Retinal pigment epithelial cell (primary cell): ENCODE measurements at regions not wholly inside any gene's neighbourhood (a gene's known extent, or its start where the extent isn't known, plus 50 kb on each side); places are given as distances from the start of the nearest gene placed in this dataset.

ENCODE experiments used
- DNase-seq: peaks from one replicate; pipeline ENCODE4 v3.0.0-alpha.2; 2010; ENCODE audit warnings: low read depth
- H3K4me3 ChIP-seq: 2 replicates; pipeline ENCODE4 v1.5.1; 2011; ENCODE audit warnings: mild to moderate bottlenecking, low read length, control low read depth, moderate library complexity
- TF ChIP-seq, protein P1 (sequence below): conservative IDR thresholded peaks from 2 replicates; pipeline ENCODE4 v1.5.1; 2011; ENCODE audit warnings: low read depth, low read length, control low read depth, inconsistent platforms

DNA sequence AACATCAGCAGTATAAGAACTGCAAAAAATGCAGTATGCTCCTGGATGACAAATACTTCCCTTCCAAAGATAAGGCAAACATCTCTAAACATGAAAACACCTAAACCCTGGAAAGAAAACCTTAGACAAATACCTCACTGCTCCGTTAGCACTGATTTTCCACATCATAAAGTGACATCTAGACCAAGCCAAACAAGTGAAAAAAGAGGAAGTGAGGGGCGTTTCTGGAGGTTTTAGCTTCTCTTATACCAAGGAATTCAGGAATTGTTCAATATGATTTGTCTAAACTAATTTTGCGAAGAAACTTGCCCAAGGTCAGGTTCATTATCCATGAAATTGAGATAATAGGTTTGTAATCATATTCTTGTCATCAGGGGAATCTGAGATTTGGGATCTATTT is 279.7 kb downstream of the ADRA2A start:
- H3K4me3 ChIP-seq = no peak overlapping the region
- no peak for DNase-seq
- TF ChIP-seq, protein P1, sequence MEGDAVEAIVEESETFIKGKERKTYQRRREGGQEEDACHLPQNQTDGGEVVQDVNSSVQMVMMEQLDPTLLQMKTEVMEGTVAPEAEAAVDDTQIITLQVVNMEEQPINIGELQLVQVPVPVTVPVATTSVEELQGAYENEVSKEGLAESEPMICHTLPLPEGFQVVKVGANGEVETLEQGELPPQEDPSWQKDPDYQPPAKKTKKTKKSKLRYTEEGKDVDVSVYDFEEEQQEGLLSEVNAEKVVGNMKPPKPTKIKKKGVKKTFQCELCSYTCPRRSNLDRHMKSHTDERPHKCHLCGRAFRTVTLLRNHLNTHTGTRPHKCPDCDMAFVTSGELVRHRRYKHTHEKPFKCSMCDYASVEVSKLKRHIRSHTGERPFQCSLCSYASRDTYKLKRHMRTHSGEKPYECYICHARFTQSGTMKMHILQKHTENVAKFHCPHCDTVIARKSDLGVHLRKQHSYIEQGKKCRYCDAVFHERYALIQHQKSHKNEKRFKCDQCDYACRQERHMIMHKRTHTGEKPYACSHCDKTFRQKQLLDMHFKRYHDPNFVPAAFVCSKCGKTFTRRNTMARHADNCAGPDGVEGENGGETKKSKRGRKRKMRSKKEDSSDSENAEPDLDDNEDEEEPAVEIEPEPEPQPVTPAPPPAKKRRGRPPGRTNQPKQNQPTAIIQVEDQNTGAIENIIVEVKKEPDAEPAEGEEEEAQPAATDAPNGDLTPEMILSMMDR = no peak

DNA sequence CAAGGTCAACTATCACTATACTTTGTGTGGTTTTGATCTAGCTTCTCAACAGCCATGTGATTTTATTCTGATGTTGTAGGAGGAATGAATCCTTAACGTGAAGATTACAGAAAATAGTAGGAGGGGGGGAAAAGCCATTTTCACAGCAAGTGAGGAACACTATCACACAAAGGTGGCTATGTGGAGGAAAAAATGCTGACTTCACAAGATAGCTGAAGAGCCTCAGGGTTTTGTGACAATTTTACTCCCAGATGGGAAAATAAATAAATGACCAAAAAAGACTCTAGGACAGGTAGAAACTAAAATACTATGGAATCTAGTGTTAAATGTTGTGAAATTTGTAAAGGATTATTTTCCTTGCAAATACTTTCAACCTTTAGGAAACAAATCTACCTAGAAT is 281.0 kb downstream of the ADRA2A start:
- no peak for DNase-seq
- no peak overlapping the region for H3K4me3 ChIP-seq
- TF ChIP-seq, protein P1 = no peak

DNA sequence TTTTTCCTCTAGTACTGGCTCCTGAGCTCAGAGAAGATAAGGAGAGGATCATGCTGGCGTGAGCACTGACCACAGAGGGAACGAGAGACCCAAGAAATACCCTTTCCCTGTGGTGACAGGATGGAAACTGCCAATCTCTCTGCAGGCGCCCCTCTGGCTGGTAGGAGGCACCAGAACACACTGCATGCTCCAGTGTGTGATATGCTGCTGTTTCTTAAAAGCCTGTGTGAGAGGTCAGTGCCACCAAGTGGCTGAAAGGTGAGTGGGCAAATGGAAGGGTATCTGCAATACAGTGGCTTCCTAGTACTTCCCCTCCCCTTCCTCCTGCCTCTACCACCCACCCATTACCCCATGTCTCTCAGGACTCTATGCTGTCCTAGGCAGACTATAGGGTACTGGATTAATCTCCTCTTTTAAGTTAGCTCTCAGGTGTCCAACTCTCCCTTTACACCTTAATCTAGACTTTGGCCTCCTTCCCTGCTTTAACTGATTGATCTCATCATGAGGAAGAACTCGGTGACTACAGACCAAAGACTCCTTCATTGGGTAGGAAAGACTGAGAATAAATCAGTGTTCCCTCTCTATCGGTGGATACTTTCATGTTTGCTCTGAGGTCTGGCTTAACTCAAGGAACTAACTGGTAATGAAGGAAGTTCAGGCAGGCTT is 283.6 kb downstream of the ADRA2A start:
- DNase-seq = peak; percentile 6
- H3K4me3 ChIP-seq = no peak overlapping the region
- TF ChIP-seq, protein P1 = peak; percentile 50

DNA sequence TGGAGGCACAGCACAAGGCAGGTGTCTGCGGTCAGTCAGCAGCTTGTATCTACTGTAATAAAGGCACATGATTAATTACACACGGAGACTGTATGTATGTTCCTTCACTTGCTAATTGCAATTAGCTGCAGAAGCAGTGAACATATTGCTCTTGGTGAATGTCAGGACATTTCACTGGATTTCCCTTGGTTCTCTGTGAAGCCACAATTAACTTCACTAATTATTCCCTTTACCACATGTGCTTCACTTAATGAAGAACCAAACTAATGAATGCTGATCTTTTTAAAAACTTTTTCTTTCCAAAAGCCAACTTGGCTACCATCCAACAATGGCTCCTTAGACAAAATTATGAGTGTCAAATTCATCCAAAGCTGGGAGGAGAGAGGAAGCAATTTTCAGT is 290.7 kb downstream of the ADRA2A start:
- no peak overlapping the region for H3K4me3 ChIP-seq
- TF ChIP-seq, protein P1 = no peak
- DNase-seq = no peak

DNA sequence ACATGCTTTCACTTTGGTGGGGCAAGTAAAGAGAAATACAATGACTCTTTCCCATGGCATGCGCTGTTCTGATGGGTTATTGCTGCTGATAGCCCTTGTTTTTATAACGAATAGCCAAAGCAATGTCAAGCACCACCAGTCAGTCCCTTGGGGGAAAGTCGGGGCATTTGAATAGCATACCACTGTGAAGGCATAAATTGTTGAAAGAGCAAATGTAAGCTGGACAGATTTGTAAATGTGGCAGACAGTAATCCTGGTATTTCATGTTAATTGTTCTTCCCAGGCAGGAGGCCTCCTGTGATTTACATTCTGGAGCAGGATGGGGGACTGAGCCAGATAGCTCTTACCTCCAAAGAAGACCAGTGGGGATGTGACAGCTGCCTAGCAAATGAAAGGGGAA is 293.3 kb downstream of the ADRA2A start:
- TF ChIP-seq, protein P1 = no peak
- no peak overlapping the region for H3K4me3 ChIP-seq
- no peak for DNase-seq

DNA sequence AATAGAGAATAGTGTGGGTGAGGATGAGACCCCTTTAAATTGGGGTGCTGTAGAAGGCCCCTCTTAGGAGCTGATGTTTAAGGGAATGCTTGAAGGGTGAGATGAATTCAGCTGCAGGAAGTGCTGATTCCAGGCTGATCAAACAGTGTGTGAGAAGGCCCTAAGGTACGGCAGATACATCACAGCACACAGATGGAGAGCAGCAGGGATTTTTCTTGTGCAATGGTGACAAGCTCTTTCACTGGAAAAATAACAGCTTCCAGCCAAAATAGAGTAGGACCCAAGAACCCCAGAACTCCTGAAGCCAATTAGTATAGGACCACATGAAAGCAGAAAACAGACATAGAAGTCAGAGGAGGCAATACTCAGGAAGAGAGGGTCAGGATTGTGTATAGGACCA is 296.9 kb downstream of the ADRA2A start:
- TF ChIP-seq, protein P1 = no peak
- no peak overlapping the region for H3K4me3 ChIP-seq
- DNase-seq = no peak

DNA sequence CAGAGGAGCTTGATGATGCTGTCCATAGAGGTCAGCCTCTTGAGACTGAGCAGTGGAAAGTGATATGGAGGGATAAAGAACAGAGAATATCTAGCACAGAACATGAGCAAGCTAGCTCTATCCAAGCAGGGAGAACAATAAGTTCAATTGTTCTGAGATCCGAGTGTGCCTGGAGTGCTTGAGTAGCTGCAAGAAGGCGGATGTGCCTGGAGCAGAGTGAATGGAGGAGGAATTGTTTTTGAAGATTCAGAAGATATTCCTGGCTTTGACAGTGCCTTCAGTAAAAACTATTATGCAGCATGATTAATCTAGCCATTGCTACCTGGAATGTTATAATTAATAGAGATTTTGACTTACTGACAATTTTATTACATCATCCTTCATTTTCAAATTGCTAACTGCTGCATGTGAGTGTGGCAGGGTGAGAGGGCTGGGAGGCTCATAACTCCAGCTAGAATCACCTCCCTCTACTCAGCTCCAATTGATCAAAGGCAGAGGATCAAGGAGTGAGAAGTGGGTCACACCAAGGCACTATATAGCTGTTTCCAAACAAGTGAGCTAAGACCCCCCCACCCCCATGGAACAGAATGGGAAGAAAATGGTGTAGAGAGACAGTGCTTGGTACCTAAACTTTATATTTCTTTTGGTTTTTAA is 302.8 kb downstream of the ADRA2A start:
- TF ChIP-seq, protein P1 = no peak
- H3K4me3 ChIP-seq = no peak overlapping the region
- no peak for DNase-seq
